Astrocyte (in vitro differentiated cells and primary cell): ENCODE measurements at regions not wholly inside any gene's neighbourhood (a gene's known extent, or its start where the extent isn't known, plus 50 kb on each side); places are given as distances from the start of the nearest gene placed in this dataset.

Source experiments
- DNase-seq: peaks from one replicate; pipeline ENCODE4 v3.0.0-alpha.2; 2010; ENCODE audit warnings: low read depth
- FAIRE-seq: peaks from 2 replicates; lab custom pipeline; 2011; peaks lifted over from hg19 to GRCh38; lab: Jason Lieb, UNC
- H2AFZ ChIP-seq: 2 replicates; pipeline ENCODE4 v1.6.0; 2012; ENCODE audit warnings: low read depth, low read length, inconsistent platforms
- H3K27ac ChIP-seq: 2 replicates; pipeline ENCODE4 v1.5.1; 2011; ENCODE audit warnings: low read depth, low read length, inconsistent platforms
- H3K27me3 ChIP-seq: 2 replicates; pipeline ENCODE4 v1.6.0; 2011; ENCODE audit warnings: low read length, inconsistent platforms; ENCODE audit not compliant: insufficient read depth
- H3K36me3 ChIP-seq: 2 replicates; pipeline ENCODE4 v1.5.1; 2011; ENCODE audit warnings: low read length, inconsistent platforms; ENCODE audit not compliant: insufficient read depth
- H3K4me1 ChIP-seq: 2 replicates; pipeline ENCODE4 v1.5.1; 2011; ENCODE audit warnings: low read length, inconsistent platforms; ENCODE audit not compliant: insufficient read depth
- H3K4me2 ChIP-seq: 2 replicates; pipeline ENCODE4 v1.6.0; 2012; ENCODE audit warnings: low read length, inconsistent platforms
- H3K4me3 ChIP-seq: 2 replicates; pipeline ENCODE4 v1.5.1; 2011; ENCODE audit warnings: low read depth, mild to moderate bottlenecking, low read length, inconsistent platforms; ENCODE audit not compliant: insufficient read depth
- H3K79me2 ChIP-seq: 2 replicates; pipeline ENCODE4 v1.6.0; 2012; ENCODE audit warnings: mild to moderate bottlenecking, low read length, inconsistent platforms; ENCODE audit not compliant: insufficient read depth
- H3K9ac ChIP-seq: 2 replicates; pipeline ENCODE4 v1.6.0; 2012; ENCODE audit warnings: mild to moderate bottlenecking, low read length, inconsistent platforms
- H3K9me3 ChIP-seq: 2 replicates; pipeline ENCODE4 v1.5.1; 2012; ENCODE audit warnings: low read depth, mild to moderate bottlenecking, low read length, inconsistent platforms; ENCODE audit not compliant: insufficient read depth
- H4K20me1 ChIP-seq: 2 replicates; pipeline ENCODE4 v1.6.0; 2012; ENCODE audit warnings: low read length, inconsistent platforms; ENCODE audit not compliant: insufficient read depth
- H3K27ac Mint-ChIP-seq: one replicate; pipeline ENCODE4 v1.8.0; 2021; ENCODE audit warnings: mild to moderate bottlenecking, mixed read lengths; ENCODE audit not compliant: unreplicated experiment
- H3K27me3 Mint-ChIP-seq: one replicate; pipeline ENCODE4 v1.8.0; 2021; ENCODE audit warnings: low read depth, mixed read lengths; ENCODE audit not compliant: unreplicated experiment
- H3K36me3 Mint-ChIP-seq: one replicate; pipeline ENCODE4 v1.8.0; 2021; ENCODE audit warnings: low read depth, mixed read lengths; ENCODE audit not compliant: unreplicated experiment
- H3K4me1 Mint-ChIP-seq: one replicate; pipeline ENCODE4 v1.8.0; 2021; ENCODE audit warnings: low read depth, mixed read lengths; ENCODE audit not compliant: unreplicated experiment
- H3K4me3 Mint-ChIP-seq: one replicate; pipeline ENCODE4 v1.8.0; 2021; ENCODE audit warnings: mild to moderate bottlenecking, moderate library complexity, mixed read lengths; ENCODE audit not compliant: unreplicated experiment
- H3K9me3 Mint-ChIP-seq: one replicate; pipeline ENCODE4 v1.8.0; 2021; ENCODE audit warnings: mild to moderate bottlenecking, mixed read lengths; ENCODE audit not compliant: unreplicated experiment
- CTCF ChIP-seq: IDR thresholded peaks from 2 replicates; pipeline ENCODE4 v1.5.1; 2011; ENCODE audit warnings: low read depth, mild to moderate bottlenecking, inconsistent platforms, low read length, moderate library complexity; ENCODE audit not compliant: insufficient read depth
- EZH2 ChIP-seq: IDR thresholded peaks from 2 replicates; pipeline ENCODE4 v1.6.1; 2012; ENCODE audit warnings: mild to moderate bottlenecking, low read length, inconsistent platforms; ENCODE audit not compliant: insufficient read depth

GRCh38 chr10:78645169-78645686, 423.5 kb upstream of the ZMIZ1 start:
- H3K4me3 Mint-ChIP-seq = no peak overlapping the region
- H3K36me3 Mint-ChIP-seq = peaks cover 2% of the 10 kb centered on the region
- Histone ChIP-seq H2AFZ (no peak overlapping the region), H4K20me1 (no peaks in the 10 kb centered on the region), H3K9me3 (no peaks in the 10 kb centered on the region), H3K4me1 (peaks cover 5% of the 10 kb centered on the region), H3K4me3 (no peak overlapping the region), H3K27ac (no peak overlapping the region), H3K27me3 (no peaks in the 10 kb centered on the region), H3K9ac (no peak overlapping the region), H3K79me2 (no peaks in the 10 kb centered on the region), H3K4me2 (no peak overlapping the region), H3K36me3 (no peaks in the 10 kb centered on the region)
- DNase-seq (no peak), FAIRE-seq (no peak)
- H3K9me3 Mint-ChIP-seq = peaks cover 9% of the 10 kb centered on the region
- TF ChIP-seq CTCF (no peak), EZH2 (no peak)
- peaks cover 8% of the 10 kb centered on the region for H3K4me1 Mint-ChIP-seq
- H3K27me3 Mint-ChIP-seq = peaks cover 45% of the 10 kb centered on the region
- H3K27ac Mint-ChIP-seq = no peak overlapping the region

- H3K4me2 ChIP-seq = no peak overlapping the region
- FAIRE-seq (no peak), DNase-seq (no peak)
- H3K9ac ChIP-seq = no peak overlapping the region
- Mint-ChIP-seq H3K36me3 (peaks cover 2% of the 10 kb centered on the region), H3K4me3 (no peak overlapping the region), H3K4me1 (peaks cover 8% of the 10 kb centered on the region), H3K27me3 (peaks cover 45% of the 10 kb centered on the region), H3K9me3 (peaks cover 9% of the 10 kb centered on the region), H3K27ac (no peak overlapping the region)
- H3K4me3 ChIP-seq = no peak overlapping the region
- H3K9me3 ChIP-seq = no peaks in the 10 kb centered on the region
- H3K27ac ChIP-seq = no peak overlapping the region
- H3K4me1 ChIP-seq = peaks cover 5% of the 10 kb centered on the region
- H3K27me3 ChIP-seq = no peaks in the 10 kb centered on the region
- TF ChIP-seq EZH2 (no peak), CTCF (no peak)
- H4K20me1 ChIP-seq = no peaks in the 10 kb centered on the region
- no peaks in the 10 kb centered on the region for H3K36me3 ChIP-seq
- H3K79me2 ChIP-seq = no peaks in the 10 kb centered on the region
- no peak overlapping the region for H2AFZ ChIP-seq
Observed at GRCh38 chr10:78645975-78646374, 422.8 kb upstream of the ZMIZ1 start.

GRCh38 chr10:78648256-78648860, 420.4 kb upstream of the ZMIZ1 start:
- no peak overlapping the region for H3K4me3 Mint-ChIP-seq
- H3K9ac ChIP-seq = no peak overlapping the region
- DNase-seq (peak; percentile 74), FAIRE-seq (no peak)
- no peaks in the 10 kb centered on the region for H4K20me1 ChIP-seq
- TF ChIP-seq CTCF (no peak), EZH2 (no peak)
- no peaks in the 10 kb centered on the region for H3K36me3 Mint-ChIP-seq
- H3K27ac ChIP-seq = no peak overlapping the region
- no peaks in the 10 kb centered on the region for H3K36me3 ChIP-seq
- no peaks in the 10 kb centered on the region for H3K79me2 ChIP-seq
- H3K4me1 ChIP-seq = peaks cover 5% of the 10 kb centered on the region
- no peaks in the 10 kb centered on the region for H3K9me3 ChIP-seq
- no peaks in the 10 kb centered on the region for H3K27me3 ChIP-seq
- H3K27me3 Mint-ChIP-seq = peaks cover 44% of the 10 kb centered on the region
- H2AFZ ChIP-seq = no peak overlapping the region
- peaks cover 8% of the 10 kb centered on the region for H3K4me1 Mint-ChIP-seq
- H3K9me3 Mint-ChIP-seq = peaks cover 12% of the 10 kb centered on the region
- H3K4me2 ChIP-seq = peak overlapping the region; percentile 29
- no peak overlapping the region for H3K27ac Mint-ChIP-seq
- no peak overlapping the region for H3K4me3 ChIP-seq
